ENCODE measurements at regions not wholly inside any gene's neighbourhood (a gene's known extent, or its start where the extent isn't known, plus 50 kb on each side); places are given as distances from the start of the nearest gene placed in this dataset.

- TF ChIP-seq EP300 (IDR thresholded peaks at IDR 0.05; ENCODE audit: borderline replicate concordance in 1 of 2, low read depth in 1 of 2, low read length in 1 of 2) (no peak), CTCF (IDR thresholded peaks at IDR 0.05) (no peak), REST (IDR thresholded peaks at IDR 0.05; ENCODE audit: low read depth, low read length) (no peak), TEAD4 (IDR thresholded peaks at IDR 0.05; ENCODE audit: borderline replicate concordance, insufficient read depth) (no peak), POLR2AphosphoS5 (IDR thresholded peaks at IDR 0.05; ENCODE audit: low read depth, low read length) (no peak), IRF3 (IDR thresholded peaks at IDR 0.05; ENCODE audit: low read depth, low read length) (no peak), MAX (IDR thresholded peaks at IDR 0.05; ENCODE audit: low read depth) (no peak), TAF1 (IDR thresholded peaks at IDR 0.05; ENCODE audit: borderline replicate concordance, low read depth, low read length) (no peak), RAD21 (IDR thresholded peaks at IDR 0.05; ENCODE audit: low read length) (no peak), PBX3 (IDR thresholded peaks at IDR 0.05) (no peak), JUND (IDR thresholded peaks at IDR 0.05) (no peak)
Observed at GRCh38 chr9:89880721-89881120, 275.9 kb downstream of the GADD45G start.

Data from SK-N-SH (cell line).